ENCODE measurements at regions not wholly inside any gene's neighbourhood (a gene's known extent, or its start where the extent isn't known, plus 50 kb on each side); places are given as distances from the start of the nearest gene placed in this dataset.
"Not testable (repeated sequence)": the region's sequence is repeated elsewhere in the genome, so short reads cannot be mapped to it uniquely, and the experiment has no call there.

DNA sequence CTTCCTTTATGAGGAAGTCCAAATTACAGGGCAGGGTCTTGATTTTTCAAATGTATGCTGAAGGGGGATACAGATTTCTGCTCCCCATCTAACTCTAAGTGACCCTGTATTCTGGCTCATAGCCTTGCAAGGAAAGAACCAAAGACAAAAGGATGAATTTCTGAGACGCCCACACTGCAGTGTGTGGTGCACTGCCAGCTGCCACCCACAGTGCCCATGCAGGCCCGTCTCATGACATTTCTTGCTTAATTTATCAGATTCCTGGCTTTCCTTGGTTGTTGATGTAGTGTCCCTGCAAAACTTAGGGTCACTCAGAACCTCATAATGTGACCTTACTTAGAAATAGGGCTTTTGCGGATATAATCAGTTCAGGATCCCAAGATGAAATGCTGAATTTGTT is 68.0 kb downstream of the CBLN4 start:
- no peak for FAIRE-seq
- no peak for DNase-seq (ENCODE audit: low spot score)

DNA sequence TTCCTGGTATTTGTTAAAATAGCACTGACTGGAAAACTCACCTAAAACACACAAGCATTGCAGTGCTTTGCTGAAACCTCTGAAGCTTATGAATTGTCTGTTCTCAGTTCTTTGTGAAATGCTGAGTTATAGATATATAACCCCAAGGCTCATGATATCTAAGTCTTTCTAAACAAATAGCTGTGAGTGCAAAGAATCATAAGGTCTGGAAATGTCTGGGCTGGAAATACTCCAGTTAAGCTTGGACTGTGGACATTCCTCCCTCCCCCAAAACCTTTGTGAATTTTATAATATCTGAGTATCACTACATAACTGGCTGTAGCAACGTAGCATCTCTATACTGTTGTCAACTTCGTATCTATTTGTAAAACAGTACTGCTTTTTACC is 69.1 kb downstream of the CBLN4 start:
- FAIRE-seq (no peak), DNase-seq (ENCODE audit: low spot score) (no peak)

DNA sequence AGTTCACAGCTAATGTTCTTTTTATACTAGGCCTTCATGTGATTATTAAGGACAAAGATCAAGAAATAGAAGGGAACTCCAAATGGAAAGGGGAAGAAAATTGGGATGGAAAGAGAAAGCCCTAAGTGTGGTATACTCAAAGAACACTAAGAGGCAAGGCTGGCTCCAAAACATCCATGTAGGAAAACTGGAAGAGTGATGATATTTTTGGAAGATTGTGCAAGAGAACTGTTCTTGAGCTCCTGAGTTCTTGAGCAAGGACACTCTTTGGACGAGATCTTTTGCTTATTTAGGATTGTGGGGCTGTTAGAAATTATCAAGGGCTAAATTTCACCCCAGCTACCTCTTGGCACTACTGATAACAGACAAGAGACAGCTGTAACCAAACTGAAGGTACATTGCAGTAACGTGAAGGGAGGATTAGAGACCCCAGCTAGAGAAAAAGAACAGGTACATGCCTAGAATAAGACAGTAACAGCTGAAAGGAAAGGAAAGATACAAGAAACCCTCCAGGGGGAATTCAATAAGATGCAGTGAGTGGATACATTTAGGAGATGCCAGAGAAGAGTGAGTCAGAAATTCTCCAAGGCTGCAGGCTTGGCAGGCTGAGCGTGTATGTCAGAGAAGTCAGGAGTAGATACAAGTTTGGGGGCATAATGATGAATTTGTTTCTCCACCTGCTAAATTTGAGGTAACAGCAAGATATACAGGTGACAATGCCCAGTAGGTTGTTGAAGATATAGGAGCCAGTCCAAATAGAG is 69.7 kb downstream of the CBLN4 start:
- no peak for FAIRE-seq

DNA sequence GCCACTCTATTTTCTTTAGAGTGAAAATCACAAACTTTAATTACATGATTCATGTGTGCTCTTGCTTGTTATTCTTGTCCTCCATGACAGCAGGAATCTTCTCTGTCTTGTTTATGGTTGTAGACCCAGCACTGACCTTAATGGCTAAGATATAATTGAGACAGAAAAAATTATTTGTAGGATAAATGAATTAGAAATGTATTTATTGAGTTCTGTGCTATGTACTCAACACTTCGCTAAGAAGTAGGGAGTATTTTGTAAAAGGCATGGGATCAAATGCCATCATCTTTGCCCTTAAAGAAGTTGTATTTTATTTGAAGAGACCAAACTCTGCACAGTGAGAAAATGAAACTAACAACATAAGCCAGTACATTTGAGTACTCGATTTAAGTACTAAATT is 71.2 kb downstream of the CBLN4 start:
- no peak for DNase-seq (ENCODE audit: low spot score)
- FAIRE-seq: no peak

More for the DNA sequence above, 69.7 kb downstream of the CBLN4 start:
- DNase-seq (ENCODE audit: low spot score): no peak

DNA sequence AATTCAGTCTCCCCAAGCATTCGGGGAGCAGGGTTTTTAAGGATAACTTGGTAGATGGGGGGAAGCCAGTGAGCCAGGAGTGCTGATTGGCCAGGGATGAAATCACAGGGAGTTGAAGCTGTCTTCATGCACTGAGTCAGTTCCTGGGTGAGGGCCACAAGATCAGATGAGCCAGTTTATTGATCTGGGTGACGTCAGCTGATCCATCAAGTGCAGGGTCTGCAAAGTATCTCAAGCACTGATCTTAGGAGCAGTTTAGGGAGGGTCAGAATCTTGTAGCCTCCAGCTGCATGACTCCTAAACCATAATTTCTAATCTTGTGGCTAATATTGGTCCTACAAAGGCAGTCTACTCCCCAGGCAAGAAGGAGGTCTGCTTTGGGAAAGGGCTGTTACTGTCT is 74.4 kb downstream of the CBLN4 start:
- not testable (repeated sequence) for DNase-seq (ENCODE audit: low spot score); FAIRE-seq

DNA sequence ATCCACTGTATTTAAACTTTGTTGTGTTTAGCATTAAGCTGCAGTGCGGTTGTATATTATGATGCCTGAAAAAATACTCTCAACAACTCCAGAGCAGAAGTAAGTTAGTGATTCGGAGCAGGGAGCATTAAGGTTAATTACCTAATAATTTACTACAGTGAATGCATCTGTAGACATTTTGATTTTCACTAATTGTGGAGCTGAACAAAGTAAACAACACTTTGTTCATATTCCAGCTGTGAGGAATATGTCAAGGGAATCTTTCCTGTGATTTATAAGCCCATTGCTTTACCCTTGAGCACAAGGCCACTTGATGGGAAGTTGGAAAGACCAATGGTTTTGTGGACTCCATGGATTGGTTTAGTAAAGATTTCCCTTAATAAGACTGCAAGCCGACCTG is 77.1 kb downstream of the CBLN4 start:
- DNase-seq (ENCODE audit: low spot score): no peak
- no peak for FAIRE-seq

DNA sequence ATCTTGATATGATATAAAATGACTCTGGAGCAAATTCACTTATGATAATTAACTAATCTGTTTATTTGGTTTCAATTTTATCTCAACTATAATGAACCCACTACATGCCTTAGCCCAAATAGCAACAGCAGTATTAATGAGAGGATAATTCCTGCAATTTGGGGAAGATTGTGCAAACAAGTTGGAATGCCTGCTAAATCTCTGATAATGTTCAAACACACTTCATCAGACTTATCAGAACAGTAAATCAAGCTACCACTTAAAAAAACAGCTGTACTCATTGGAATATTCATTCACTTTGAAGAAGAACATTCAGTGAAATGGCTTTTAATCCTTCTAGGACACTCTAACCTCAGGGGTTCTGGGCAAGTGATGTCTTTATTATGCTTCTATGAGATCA is 85.4 kb downstream of the CBLN4 start:
- DNase-seq (ENCODE audit: low spot score) (no peak), FAIRE-seq (no peak)

DNA sequence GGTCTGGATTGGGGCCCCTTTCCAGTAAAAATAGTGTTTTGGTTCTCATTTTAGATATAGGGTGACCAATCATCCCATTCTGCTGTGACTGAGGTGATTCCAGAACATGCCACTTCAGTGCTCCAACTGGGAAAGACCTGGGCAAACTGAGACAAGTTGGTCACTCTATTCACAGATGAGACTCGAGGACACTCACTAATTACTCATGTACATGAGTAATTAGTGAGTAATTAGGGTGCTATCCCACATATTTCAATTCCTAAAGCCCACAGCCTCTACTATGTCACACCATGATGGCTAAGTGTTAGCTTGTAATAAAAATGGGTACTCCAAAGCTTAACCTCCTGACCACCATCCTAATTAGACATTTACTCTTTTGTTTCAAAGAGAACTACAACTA is 86.0 kb downstream of the CBLN4 start:
- no peak for FAIRE-seq
- DNase-seq (ENCODE audit: low spot score): no peak

DNA sequence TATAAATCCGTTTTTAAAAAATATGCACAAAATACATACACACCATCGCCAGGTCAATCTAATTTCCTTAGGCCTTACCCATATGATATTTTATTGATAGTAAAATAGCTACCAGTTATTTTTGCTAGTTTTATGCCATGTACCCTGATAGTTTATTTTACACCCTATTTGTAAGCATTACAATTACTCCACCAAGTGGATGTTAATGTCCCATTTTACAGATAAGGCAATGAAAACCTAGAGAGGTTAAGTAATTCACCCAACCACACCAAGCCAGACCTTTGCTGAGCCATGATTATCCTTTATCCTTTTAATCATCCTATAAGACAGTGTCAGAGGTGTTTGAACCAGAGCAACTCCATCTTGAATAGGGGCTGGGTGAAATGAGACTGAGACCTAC is 86.8 kb downstream of the CBLN4 start:
- FAIRE-seq: no peak
- DNase-seq (ENCODE audit: low spot score): no peak

DNA sequence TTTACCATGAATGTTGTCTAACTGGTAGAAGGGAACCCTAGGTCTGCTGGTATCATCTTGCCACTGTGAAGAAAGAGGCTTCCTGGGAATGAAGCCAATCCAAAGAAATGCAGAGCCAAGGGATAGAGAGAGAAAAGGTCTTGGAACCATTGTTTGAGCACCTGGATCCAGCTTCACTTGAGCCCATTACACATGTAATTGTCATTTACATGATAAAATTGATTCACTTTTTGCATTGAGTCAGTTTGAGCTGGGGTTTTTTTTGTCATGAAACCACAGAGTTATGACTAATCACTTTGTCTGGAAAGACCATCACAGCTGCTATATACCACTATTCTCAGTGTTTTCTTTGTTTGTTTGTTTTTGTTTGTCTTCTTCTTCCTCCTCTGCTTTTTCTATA is 112.3 kb downstream of the CBLN4 start:
- DNase-seq (ENCODE audit: low spot score): no peak
- FAIRE-seq: no peak

DNA sequence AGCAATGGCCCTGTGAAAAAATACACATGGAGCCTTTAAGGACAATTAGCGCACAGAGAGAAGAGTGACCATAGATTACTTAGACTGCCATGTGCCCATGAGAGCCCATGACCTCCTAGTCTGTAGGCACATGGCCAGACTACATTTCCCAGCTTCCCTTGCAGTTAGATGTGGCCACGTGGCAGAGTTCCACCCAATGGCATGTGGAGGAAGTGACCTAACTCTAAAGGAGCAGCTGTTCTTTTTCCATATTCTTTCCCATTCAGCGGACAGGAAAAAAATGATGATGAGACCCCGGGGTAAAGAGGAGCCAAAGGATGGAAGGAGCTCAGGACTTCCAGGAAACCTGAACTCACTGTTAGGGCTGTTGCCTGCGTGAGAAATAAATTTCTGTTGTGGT is 116.6 kb downstream of the CBLN4 start:
- no peak for DNase-seq (ENCODE audit: low spot score)
- no peak for FAIRE-seq

DNA sequence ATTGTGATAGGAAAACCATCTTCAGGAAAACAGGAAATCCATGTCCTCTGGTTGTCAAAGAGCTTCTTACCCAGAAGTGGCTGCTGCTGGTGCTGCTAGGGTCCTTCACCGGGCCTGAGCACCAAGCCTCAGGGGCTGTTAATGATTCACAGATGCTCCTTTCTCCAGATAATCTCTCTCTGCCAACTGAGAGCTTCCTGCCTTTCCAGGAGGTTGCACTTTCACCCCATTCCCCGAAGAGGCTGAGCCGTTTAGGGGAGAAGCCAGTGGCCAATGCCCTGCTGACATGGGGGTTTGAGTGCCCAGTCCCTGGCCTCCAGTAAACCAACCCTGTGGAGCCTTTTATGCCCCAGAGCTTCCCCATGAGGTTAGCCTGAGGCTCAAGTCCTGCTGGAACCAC is 122.4 kb downstream of the CBLN4 start:
- FAIRE-seq (no peak), DNase-seq (ENCODE audit: low spot score) (no peak)

DNA sequence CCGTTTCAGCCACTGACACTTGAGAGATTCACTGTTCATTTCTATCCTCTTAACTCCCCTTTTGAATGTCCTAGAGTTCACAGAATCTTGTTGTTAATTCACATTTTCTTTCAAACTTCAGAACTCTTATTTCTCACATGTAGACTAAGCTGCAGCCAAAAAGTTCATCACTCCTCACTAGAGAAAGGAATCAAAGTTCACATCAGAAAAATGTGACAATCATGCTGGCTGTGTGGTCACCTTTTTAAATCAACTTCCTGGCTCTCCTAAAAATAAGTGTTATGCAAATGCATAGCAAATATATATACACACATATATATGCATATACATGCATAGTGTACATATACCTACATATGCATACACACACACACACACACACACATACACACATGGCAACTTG is 123.0 kb downstream of the CBLN4 start:
- FAIRE-seq (no peak), DNase-seq (ENCODE audit: low spot score) (no peak)

DNA sequence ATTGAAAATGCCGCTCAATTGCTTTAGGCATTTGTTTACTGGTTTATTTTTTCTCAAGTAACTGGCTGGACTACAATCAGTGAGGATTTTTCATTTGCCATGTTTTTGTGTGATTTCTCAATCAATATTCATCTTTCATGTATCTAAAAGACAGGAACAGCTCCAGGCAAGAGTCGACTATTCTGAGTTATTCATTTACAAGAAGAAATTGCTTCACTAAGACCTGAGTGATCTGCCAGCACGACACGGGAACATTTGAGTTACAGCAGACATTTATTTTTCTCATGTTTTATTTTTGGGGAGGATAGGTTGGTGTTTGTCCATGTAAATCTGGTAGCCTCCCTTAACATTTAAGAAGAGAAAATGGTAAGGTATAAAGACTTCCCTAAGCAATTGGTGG is 124.1 kb downstream of the CBLN4 start:
- no peak for DNase-seq (ENCODE audit: low spot score)
- FAIRE-seq: no peak

DNA sequence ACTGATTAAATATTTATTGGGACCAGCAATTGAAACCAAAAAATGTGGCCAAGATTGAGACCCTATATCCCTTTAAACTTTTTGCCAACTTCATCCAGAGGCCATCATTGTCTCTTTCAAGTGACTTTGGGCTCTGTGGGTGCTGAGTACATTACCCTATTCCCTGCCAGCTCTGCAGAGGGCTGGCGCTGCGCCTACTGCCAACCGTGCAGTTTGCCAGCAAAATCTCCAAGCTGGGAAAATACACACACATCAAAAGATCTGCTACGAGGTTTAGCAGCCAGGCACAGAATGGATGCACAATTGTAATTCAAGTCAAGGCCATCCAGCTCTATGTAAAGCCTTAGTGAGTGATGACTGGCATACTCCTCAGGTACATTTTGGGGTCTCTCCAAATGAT is 125.0 kb downstream of the CBLN4 start:
- DNase-seq (ENCODE audit: low spot score): no peak
- FAIRE-seq: no peak

DNA sequence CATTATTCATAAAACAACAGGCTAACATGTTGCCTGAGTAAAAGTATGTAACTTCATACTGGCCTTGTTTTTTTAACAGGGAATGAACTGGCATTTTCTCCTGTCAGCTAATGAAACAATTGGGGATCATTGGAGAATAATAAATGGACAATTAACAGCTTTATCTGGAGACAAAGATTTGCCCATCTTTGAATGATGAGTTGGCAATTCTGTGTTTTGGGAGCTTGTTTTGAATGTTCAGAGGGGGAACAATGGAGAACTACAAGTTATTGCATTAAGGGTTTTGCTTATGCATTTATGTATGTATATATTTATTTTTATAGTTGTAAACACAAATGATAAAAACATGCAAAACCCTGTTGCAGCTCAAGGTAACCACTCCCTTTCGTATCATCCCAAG is 150.3 kb downstream of the CBLN4 start:
- no peak for FAIRE-seq

DNA sequence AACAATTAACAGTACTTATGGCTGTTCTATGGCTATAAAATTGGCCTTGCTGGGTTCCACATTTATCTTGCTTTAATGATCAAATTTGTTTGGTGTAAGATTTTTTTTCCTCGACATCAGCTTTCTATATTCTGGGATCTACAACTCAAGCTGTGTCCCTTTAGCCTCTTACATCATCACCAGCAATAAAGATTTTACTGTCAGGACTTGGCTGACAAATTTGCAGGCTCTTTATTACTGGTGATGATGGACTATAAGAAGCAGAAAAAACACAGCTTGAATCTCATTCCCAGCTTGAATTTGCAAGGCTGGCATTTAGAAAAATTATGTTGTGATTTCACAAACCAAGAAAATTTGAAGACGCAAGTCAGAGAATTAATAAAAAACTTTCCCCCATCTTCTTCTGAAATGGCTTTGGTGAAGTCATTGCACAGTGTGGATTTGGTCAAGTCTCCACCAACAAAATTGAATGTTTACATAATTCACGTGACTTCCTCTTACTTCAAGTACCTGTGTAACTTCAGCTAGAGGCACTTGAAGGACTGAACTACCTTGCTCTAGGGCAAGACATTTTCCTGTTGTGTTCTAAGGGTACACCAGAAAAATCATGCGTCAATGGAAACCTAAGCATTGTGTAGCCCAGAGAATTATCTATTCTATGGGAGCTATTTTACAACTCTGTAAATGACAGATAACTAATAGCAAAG is 175.0 kb downstream of the CBLN4 start:
- FAIRE-seq (no peak), DNase-seq (ENCODE audit: low spot score) (no peak)

More for the DNA sequence above, 150.3 kb downstream of the CBLN4 start:
- DNase-seq (ENCODE audit: low spot score): no peak

DNA sequence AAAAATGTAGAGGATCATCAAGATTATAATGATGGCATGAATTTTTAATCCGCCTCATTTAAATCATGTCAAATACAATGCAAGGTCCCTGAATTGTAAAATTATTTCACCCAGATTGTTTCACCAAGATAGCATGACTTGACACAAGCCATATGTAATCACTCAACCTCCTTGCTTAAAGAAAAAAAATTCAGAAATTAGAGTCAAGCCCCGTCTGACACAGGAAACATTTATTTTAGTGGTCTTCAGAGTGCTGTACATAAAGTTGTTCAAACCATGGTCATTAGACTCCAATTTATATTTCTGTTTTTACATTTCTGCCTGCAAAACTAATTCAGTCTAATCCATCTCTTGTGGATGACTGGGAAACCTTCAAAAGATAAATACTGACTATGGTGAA is 200.2 kb downstream of the CBLN4 start:
- DNase-seq (ENCODE audit: low spot score) (no peak), FAIRE-seq (no peak)

DNA sequence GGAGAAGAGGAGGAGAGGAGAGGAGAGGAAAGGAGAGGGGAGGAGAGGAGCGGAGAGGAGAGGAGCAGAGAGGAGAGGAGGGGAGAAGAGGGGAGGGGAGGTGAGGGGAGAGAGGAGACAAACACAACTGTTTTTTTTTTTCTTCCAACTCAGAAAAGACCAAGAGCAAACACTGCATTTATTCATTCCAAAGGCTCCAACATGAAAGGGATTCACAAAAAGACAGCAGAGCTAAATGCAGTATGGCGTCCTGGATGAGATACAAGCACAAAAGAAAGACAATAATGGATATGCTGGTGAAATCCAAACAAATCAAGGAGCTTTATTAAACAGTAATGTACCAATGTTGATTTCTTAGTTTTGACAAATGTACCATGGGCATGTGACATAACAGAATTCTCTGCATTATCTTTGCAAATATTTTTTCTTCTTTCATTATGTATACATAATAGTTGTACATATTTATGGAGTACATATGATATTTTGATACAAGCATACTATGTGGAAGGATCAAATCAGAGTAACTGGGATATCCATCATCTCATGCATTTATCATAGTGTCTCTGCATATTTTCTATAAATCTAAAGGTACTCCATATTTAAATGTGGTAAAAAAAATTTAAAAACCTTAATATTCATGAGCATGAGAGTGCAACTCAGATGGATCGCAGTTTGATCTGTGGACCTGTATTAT is 204.6 kb downstream of the CBLN4 start:
- no peak for FAIRE-seq
- DNase-seq (ENCODE audit: low spot score): no peak

DNA sequence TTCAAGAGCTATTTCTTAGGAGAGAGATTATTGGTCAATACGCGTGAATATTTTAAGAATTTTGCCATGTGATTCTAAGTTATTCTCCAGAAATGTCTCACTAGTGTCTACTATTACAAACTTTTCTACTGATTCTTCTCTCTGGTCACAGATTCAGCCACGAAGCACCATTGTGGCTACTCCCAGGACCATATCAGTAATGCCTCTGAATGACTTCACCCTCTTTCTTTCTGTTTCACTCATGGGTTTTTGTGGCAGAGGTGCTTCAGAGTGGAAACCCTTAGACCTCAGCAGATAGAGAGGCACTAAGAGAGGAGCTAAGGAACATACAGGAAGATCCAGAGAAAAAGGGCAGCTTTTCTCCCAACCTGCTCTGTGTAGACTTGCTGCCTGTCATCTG is 211.3 kb downstream of the CBLN4 start:
- no peak for DNase-seq (ENCODE audit: low spot score)
- no peak for FAIRE-seq

DNA sequence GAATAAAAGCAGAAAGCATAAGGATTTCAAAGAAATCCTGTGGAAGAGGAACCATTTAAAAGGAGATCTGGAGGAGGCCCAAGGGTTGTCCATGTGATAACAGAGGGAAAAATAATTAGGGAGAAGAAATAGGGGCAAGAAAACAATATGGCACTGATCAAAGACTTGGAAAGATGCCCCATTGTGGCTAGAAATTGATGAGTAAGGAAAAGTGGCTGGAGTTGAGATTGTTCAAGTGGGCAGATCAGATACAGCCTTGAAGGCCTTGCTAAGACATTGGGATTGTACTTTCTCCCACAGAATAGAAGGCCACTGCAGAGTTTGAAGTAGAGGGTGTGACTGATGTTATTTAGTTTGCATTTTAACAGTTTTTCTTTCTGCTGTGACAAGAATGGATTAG is 213.3 kb downstream of the CBLN4 start:
- FAIRE-seq (no peak), DNase-seq (ENCODE audit: low spot score) (no peak)

DNA sequence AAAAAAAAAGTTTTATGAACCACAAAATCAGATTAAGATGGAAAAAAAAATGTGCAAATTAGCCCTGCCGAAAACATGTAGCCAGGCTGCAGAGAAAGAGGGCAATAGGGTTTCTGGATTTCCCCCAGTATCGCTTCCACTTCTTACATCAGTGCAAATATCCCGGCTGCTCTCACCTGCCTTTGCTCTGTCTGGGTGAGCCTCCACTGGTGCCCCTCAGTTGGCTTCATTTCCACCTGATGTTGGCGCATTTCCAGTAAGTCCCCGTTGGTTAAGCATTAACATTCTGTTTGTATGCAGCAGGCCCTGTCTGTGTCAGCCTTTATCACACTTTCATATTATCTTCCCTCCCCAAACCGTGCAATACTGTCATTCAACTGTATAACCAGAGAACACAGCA is 215.1 kb downstream of the CBLN4 start:
- no peak for FAIRE-seq
- DNase-seq (ENCODE audit: low spot score): no peak

DNA sequence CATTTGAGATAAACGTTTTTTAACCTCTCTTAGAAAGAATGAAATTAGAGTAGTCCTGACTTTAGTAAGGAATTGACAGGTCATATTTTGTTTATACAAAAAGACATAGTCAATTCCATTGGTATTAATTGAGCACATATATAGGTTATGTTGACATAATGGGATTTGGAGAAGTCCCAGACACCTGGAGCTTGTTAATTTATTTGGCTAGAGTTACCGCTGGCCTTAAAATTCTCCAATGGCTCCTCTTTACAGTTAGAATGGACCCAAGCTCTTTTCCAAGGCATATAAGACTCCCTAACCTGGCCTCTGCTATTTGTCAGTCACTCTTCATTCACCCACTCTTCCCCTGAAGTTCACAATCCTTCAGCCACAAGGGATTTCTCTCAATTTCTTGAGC is 221.3 kb downstream of the CBLN4 start:
- DNase-seq (ENCODE audit: low spot score): no peak
- FAIRE-seq: no peak

Data from RCC 7860 (cell line).